Adrenal gland (tissue), 5 donors: ENCODE measurements at regions not wholly inside any gene's neighbourhood (a gene's known extent, or its start where the extent isn't known, plus 50 kb on each side); places are given as distances from the start of the nearest gene placed in this dataset.

Experiments
- POLR2A ChIP-seq, 2 donors: fragments of 450-650 bp; IDR thresholded peaks; one replicate each; pipeline ENCODE4 v1.6.1; 2017; ENCODE audit warnings: antibody characterized with exemption in 2 of 2, mild to moderate bottlenecking in 2 of 2, moderate library complexity in 1 of 2
- TF ChIP-seq, protein P1 (sequence below), 6 experiments: fragments of 450-650 bp in 4 of 6; fragments of 200-600 bp in 2 of 6; sonication (generic) in 1 of 6; IDR thresholded peaks; 1 replicate in 5 of 6; 2 replicates in 1 of 6; pipeline versions ENCODE4 v1.5.1 to v1.8.0; 2016 to 2021; ENCODE audit warnings: antibody characterized with exemption in 6 of 6, mild to moderate bottlenecking in 2 of 6, moderate library complexity in 1 of 6
- donor health status: DM: no; HTN: no; CAD: no.

GRCh38 chr16:54437921-54438320, 151.3 kb upstream of the IRX3 start:
- TF ChIP-seq, protein P1, sequence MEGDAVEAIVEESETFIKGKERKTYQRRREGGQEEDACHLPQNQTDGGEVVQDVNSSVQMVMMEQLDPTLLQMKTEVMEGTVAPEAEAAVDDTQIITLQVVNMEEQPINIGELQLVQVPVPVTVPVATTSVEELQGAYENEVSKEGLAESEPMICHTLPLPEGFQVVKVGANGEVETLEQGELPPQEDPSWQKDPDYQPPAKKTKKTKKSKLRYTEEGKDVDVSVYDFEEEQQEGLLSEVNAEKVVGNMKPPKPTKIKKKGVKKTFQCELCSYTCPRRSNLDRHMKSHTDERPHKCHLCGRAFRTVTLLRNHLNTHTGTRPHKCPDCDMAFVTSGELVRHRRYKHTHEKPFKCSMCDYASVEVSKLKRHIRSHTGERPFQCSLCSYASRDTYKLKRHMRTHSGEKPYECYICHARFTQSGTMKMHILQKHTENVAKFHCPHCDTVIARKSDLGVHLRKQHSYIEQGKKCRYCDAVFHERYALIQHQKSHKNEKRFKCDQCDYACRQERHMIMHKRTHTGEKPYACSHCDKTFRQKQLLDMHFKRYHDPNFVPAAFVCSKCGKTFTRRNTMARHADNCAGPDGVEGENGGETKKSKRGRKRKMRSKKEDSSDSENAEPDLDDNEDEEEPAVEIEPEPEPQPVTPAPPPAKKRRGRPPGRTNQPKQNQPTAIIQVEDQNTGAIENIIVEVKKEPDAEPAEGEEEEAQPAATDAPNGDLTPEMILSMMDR (IDR thresholded peaks at IDR 0.05): no peak
- no peak for TF ChIP-seq POLR2A (IDR thresholded peaks at IDR 0.05)
